ENCODE measurements at regions not wholly inside any gene's neighbourhood (a gene's known extent, or its start where the extent isn't known, plus 50 kb on each side); places are given as distances from the start of the nearest gene placed in this dataset.

GRCh38 chr7:120170834-120171233 lies 102.1 kb upstream of the KCND2 start:
- no peak overlapping the region for H3K4me3 Mint-ChIP-seq

GRCh38 chr7:120171406-120171805 lies 101.6 kb upstream of the KCND2 start:
- H3K27me3 ChIP-seq (replicated peaks in 1 of 4; ENCODE audit: control extremely low read depth in 1 of 4, control insufficient read depth in 3 of 4, insufficient read depth in 4 of 4, low read length in 3 of 4) = no peaks in the 10 kb centered on the region
- H3K79me2 ChIP-seq (ENCODE audit: control insufficient read depth, insufficient read depth, low read length) = no peaks in the 10 kb centered on the region
- WGBS (ENCODE audit: insufficient coverage) = no CpG with 5 or more reads among the region's 1 CpG
- Mint-ChIP-seq H3K27ac (no peak overlapping the region), H3K27me3 (no peaks in the 10 kb centered on the region), H3K4me3 (no peak overlapping the region), H3K4me1 (no peaks in the 10 kb centered on the region), H3K9me3 (ENCODE audit: insufficient read depth) (no peaks in the 10 kb centered on the region)
- H3K4me3 ChIP-seq (ENCODE audit: control extremely low read depth in 1 of 5, extremely low read depth in 1 of 5, insufficient read depth in 1 of 5, low read depth in 2 of 5, low read length in 4 of 5) = no peak overlapping the region
- no peak overlapping the region for H3K4me2 ChIP-seq (replicated peaks; ENCODE audit: low read depth, low read length, poor library complexity, severe bottlenecking)
- no peak overlapping the region for H3K9ac ChIP-seq (ENCODE audit: low read length)
- DNase-seq (no peak), ATAC-seq (ENCODE audit: low read depth) (no peak)
- no peak overlapping the region for H2AFZ ChIP-seq (ENCODE audit: insufficient read depth, low read depth, low read length, poor library complexity, severe bottlenecking)
- intact Hi-C loops (cut with micrococcal nuclease) = no loop called here
- H3K27ac ChIP-seq (ENCODE audit: low read length in 2 of 2) = no peak overlapping the region
- no peaks in the 10 kb centered on the region for H3K36me3 ChIP-seq (replicated peaks in 1 of 2; ENCODE audit: control extremely low read depth in 1 of 2, control insufficient read depth in 1 of 2, extremely low read depth in 1 of 2, insufficient read depth in 2 of 2, low read length in 1 of 2)
- CTCF ChIA-PET = no interaction called here
- TF ChIP-seq CTCF (IDR thresholded peaks at IDR 0.05) (no peak), EZH2 (IDR thresholded peaks at IDR 0.05; ENCODE audit: borderline replicate concordance, insufficient read depth, low read depth, low read length, poor library complexity, severe bottlenecking) (no peak)
- H3K4me1 ChIP-seq (ENCODE audit: control insufficient read depth in 2 of 2, insufficient read depth in 2 of 2, low read length in 2 of 2) = no peaks in the 10 kb centered on the region
- POLR2A ChIA-PET = no interaction called here
- no peaks in the 10 kb centered on the region for H3K9me3 ChIP-seq (ENCODE audit: control extremely low read depth in 1 of 3, control insufficient read depth in 2 of 3, insufficient read depth in 1 of 3, low read length in 2 of 3)
- no peaks in the 10 kb centered on the region for H4K20me1 ChIP-seq (ENCODE audit: control insufficient read depth, insufficient read depth, low read length, poor library complexity, severe bottlenecking)

More at GRCh38 chr7:120170834-120171233, 102.1 kb upstream of the KCND2 start:
- H3K27ac Mint-ChIP-seq = no peak overlapping the region
- Histone ChIP-seq H3K79me2 (ENCODE audit: control insufficient read depth, insufficient read depth, low read length) (no peaks in the 10 kb centered on the region), H3K4me1 (ENCODE audit: control insufficient read depth in 2 of 2, insufficient read depth in 2 of 2, low read length in 2 of 2) (no peaks in the 10 kb centered on the region), H3K9ac (ENCODE audit: low read length) (no peak overlapping the region), H3K36me3 (replicated peaks in 1 of 2; ENCODE audit: control extremely low read depth in 1 of 2, control insufficient read depth in 1 of 2, extremely low read depth in 1 of 2, insufficient read depth in 2 of 2, low read length in 1 of 2) (no peaks in the 10 kb centered on the region), H3K27me3 (replicated peaks in 1 of 4; ENCODE audit: control extremely low read depth in 1 of 4, control insufficient read depth in 3 of 4, insufficient read depth in 4 of 4, low read length in 3 of 4) (no peaks in the 10 kb centered on the region), H3K4me3 (ENCODE audit: control extremely low read depth in 1 of 5, extremely low read depth in 1 of 5, insufficient read depth in 1 of 5, low read depth in 2 of 5, low read length in 4 of 5) (no peak overlapping the region), H4K20me1 (ENCODE audit: control insufficient read depth, insufficient read depth, low read length, poor library complexity, severe bottlenecking) (no peaks in the 10 kb centered on the region), H3K27ac (ENCODE audit: low read length in 2 of 2) (no peak overlapping the region), H2AFZ (ENCODE audit: insufficient read depth, low read depth, low read length, poor library complexity, severe bottlenecking) (no peak overlapping the region), H3K4me2 (replicated peaks; ENCODE audit: low read depth, low read length, poor library complexity, severe bottlenecking) (no peak overlapping the region), H3K9me3 (ENCODE audit: control extremely low read depth in 1 of 3, control insufficient read depth in 2 of 3, insufficient read depth in 1 of 3, low read length in 2 of 3) (no peaks in the 10 kb centered on the region)
- CTCF ChIA-PET = no interaction called here
- intact Hi-C loops (cut with micrococcal nuclease) = no loop called here
- no peaks in the 10 kb centered on the region for H3K9me3 Mint-ChIP-seq (ENCODE audit: insufficient read depth)
- TF ChIP-seq EZH2 (IDR thresholded peaks at IDR 0.05; ENCODE audit: borderline replicate concordance, insufficient read depth, low read depth, low read length, poor library complexity, severe bottlenecking) (no peak), CTCF (IDR thresholded peaks at IDR 0.05) (no peak)
- H3K4me1 Mint-ChIP-seq = no peaks in the 10 kb centered on the region
- POLR2A ChIA-PET = no interaction called here
- H3K27me3 Mint-ChIP-seq = no peaks in the 10 kb centered on the region
- no peak for ATAC-seq (ENCODE audit: low read depth)
- no peak for DNase-seq
